Astrocyte (in vitro differentiated cells and primary cell): ENCODE measurements at regions not wholly inside any gene's neighbourhood (a gene's known extent, or its start where the extent isn't known, plus 50 kb on each side); places are given as distances from the start of the nearest gene placed in this dataset.
"Not testable (repeated sequence)": the region's sequence is repeated elsewhere in the genome, so short reads cannot be mapped to it uniquely, and the experiment has no call there.

Experiments used
- DNase-seq: peaks from one replicate; pipeline ENCODE4 v3.0.0-alpha.2; 2010; ENCODE audit warnings: low read depth
- FAIRE-seq: peaks from 2 replicates; lab custom pipeline; 2011; peaks lifted over from hg19 to GRCh38; lab: Jason Lieb, UNC
- H2AFZ ChIP-seq: 2 replicates; pipeline ENCODE4 v1.6.0; 2012; ENCODE audit warnings: low read depth, low read length, inconsistent platforms
- H3K27ac ChIP-seq: 2 replicates; pipeline ENCODE4 v1.5.1; 2011; ENCODE audit warnings: low read depth, low read length, inconsistent platforms
- H3K27me3 ChIP-seq: 2 replicates; pipeline ENCODE4 v1.6.0; 2011; ENCODE audit warnings: low read length, inconsistent platforms; ENCODE audit not compliant: insufficient read depth
- H3K36me3 ChIP-seq: 2 replicates; pipeline ENCODE4 v1.5.1; 2011; ENCODE audit warnings: low read length, inconsistent platforms; ENCODE audit not compliant: insufficient read depth
- H3K4me1 ChIP-seq: 2 replicates; pipeline ENCODE4 v1.5.1; 2011; ENCODE audit warnings: low read length, inconsistent platforms; ENCODE audit not compliant: insufficient read depth
- H3K4me2 ChIP-seq: 2 replicates; pipeline ENCODE4 v1.6.0; 2012; ENCODE audit warnings: low read length, inconsistent platforms
- H3K4me3 ChIP-seq: 2 replicates; pipeline ENCODE4 v1.5.1; 2011; ENCODE audit warnings: low read depth, mild to moderate bottlenecking, low read length, inconsistent platforms; ENCODE audit not compliant: insufficient read depth
- H3K79me2 ChIP-seq: 2 replicates; pipeline ENCODE4 v1.6.0; 2012; ENCODE audit warnings: mild to moderate bottlenecking, low read length, inconsistent platforms; ENCODE audit not compliant: insufficient read depth
- H3K9ac ChIP-seq: 2 replicates; pipeline ENCODE4 v1.6.0; 2012; ENCODE audit warnings: mild to moderate bottlenecking, low read length, inconsistent platforms
- H3K9me3 ChIP-seq: 2 replicates; pipeline ENCODE4 v1.5.1; 2012; ENCODE audit warnings: low read depth, mild to moderate bottlenecking, low read length, inconsistent platforms; ENCODE audit not compliant: insufficient read depth
- H4K20me1 ChIP-seq: 2 replicates; pipeline ENCODE4 v1.6.0; 2012; ENCODE audit warnings: low read length, inconsistent platforms; ENCODE audit not compliant: insufficient read depth
- H3K27ac Mint-ChIP-seq: one replicate; pipeline ENCODE4 v1.8.0; 2021; ENCODE audit warnings: mild to moderate bottlenecking, mixed read lengths; ENCODE audit not compliant: unreplicated experiment
- H3K27me3 Mint-ChIP-seq: one replicate; pipeline ENCODE4 v1.8.0; 2021; ENCODE audit warnings: low read depth, mixed read lengths; ENCODE audit not compliant: unreplicated experiment
- H3K36me3 Mint-ChIP-seq: one replicate; pipeline ENCODE4 v1.8.0; 2021; ENCODE audit warnings: low read depth, mixed read lengths; ENCODE audit not compliant: unreplicated experiment
- H3K4me1 Mint-ChIP-seq: one replicate; pipeline ENCODE4 v1.8.0; 2021; ENCODE audit warnings: low read depth, mixed read lengths; ENCODE audit not compliant: unreplicated experiment
- H3K4me3 Mint-ChIP-seq: one replicate; pipeline ENCODE4 v1.8.0; 2021; ENCODE audit warnings: mild to moderate bottlenecking, moderate library complexity, mixed read lengths; ENCODE audit not compliant: unreplicated experiment
- H3K9me3 Mint-ChIP-seq: one replicate; pipeline ENCODE4 v1.8.0; 2021; ENCODE audit warnings: mild to moderate bottlenecking, mixed read lengths; ENCODE audit not compliant: unreplicated experiment
- CTCF ChIP-seq: IDR thresholded peaks from 2 replicates; pipeline ENCODE4 v1.5.1; 2011; ENCODE audit warnings: low read depth, mild to moderate bottlenecking, inconsistent platforms, low read length, moderate library complexity; ENCODE audit not compliant: insufficient read depth
- EZH2 ChIP-seq: IDR thresholded peaks from 2 replicates; pipeline ENCODE4 v1.6.1; 2012; ENCODE audit warnings: mild to moderate bottlenecking, low read length, inconsistent platforms; ENCODE audit not compliant: insufficient read depth

- Histone ChIP-seq H3K36me3 (no peaks in the 10 kb centered on the region), H3K79me2 (no peaks in the 10 kb centered on the region), H2AFZ (no peak overlapping the region), H4K20me1 (no peaks in the 10 kb centered on the region), H3K9me3 (no peaks in the 10 kb centered on the region), H3K27ac (no peak overlapping the region), H3K4me2 (no peak overlapping the region), H3K4me3 (no peak overlapping the region), H3K4me1 (no peaks in the 10 kb centered on the region), H3K9ac (no peak overlapping the region), H3K27me3 (no peaks in the 10 kb centered on the region)
- H3K4me3 Mint-ChIP-seq, result no peak overlapping the region
- FAIRE-seq (no peak), DNase-seq (no peak)
- TF ChIP-seq EZH2, result no peak
- no peak for TF ChIP-seq CTCF
- H3K36me3 Mint-ChIP-seq, result no peaks in the 10 kb centered on the region
- peaks cover 3% of the 10 kb centered on the region for H3K27me3 Mint-ChIP-seq
- no peak overlapping the region for H3K27ac Mint-ChIP-seq
- H3K9me3 Mint-ChIP-seq, result no peaks in the 10 kb centered on the region
- H3K4me1 Mint-ChIP-seq, result peaks cover 2% of the 10 kb centered on the region
Observed at GRCh38 chr18:51257150-51257549, 59.7 kb upstream of the MEX3C start.

- DNase-seq, result no peak
- FAIRE-seq, result no peak
- peaks cover 3% of the 10 kb centered on the region for H3K27me3 Mint-ChIP-seq
Observed at GRCh38 chr18:51260118-51260517, 62.6 kb upstream of the MEX3C start.

GRCh38 chr18:51266077-51266476, 68.6 kb upstream of the MEX3C start:
- H3K9me3 ChIP-seq, H3K4me1 ChIP-seq, H3K27ac ChIP-seq, H3K4me3 ChIP-seq, DNase-seq, H3K27ac Mint-ChIP-seq, H3K36me3 Mint-ChIP-seq, H3K9me3 Mint-ChIP-seq, H3K4me2 ChIP-seq, H3K36me3 ChIP-seq, H3K4me3 Mint-ChIP-seq, H4K20me1 ChIP-seq, H3K27me3 Mint-ChIP-seq, H3K4me1 Mint-ChIP-seq, H3K79me2 ChIP-seq, FAIRE-seq, H3K27me3 ChIP-seq, H3K9ac ChIP-seq, H2AFZ ChIP-seq: not testable (repeated sequence)

More at GRCh38 chr18:51260118-51260517, 62.6 kb upstream of the MEX3C start:
- Mint-ChIP-seq H3K9me3 (no peaks in the 10 kb centered on the region), H3K36me3 (no peaks in the 10 kb centered on the region), H3K27ac (no peak overlapping the region), H3K4me3 (no peak overlapping the region), H3K4me1 (peaks cover 2% of the 10 kb centered on the region)
- Histone ChIP-seq H3K4me2 (no peak overlapping the region), H3K27me3 (no peaks in the 10 kb centered on the region), H3K79me2 (no peaks in the 10 kb centered on the region), H3K36me3 (no peaks in the 10 kb centered on the region), H3K4me3 (no peak overlapping the region), H3K9ac (no peak overlapping the region), H4K20me1 (no peaks in the 10 kb centered on the region), H3K27ac (no peak overlapping the region), H3K9me3 (no peaks in the 10 kb centered on the region), H3K4me1 (no peaks in the 10 kb centered on the region), H2AFZ (no peak overlapping the region)
- TF ChIP-seq CTCF (no peak), EZH2 (no peak)
